Left ventricle myocardium inferior (tissue), 1 donor: ENCODE measurements at regions not wholly inside any gene's neighbourhood (a gene's known extent, or its start where the extent isn't known, plus 50 kb on each side); places are given as distances from the start of the nearest gene placed in this dataset.

ENCODE experiments used
- DNase-seq: peaks from one replicate; pipeline ENCODE4 v3.0.0-alpha.2; 2020
- H3K27ac ChIP-seq: fragments of 200-600 bp; replicated peaks from 2 replicates; pipeline ENCODE4 v1.8.0; 2021
- H3K27me3 ChIP-seq: fragments of 200-600 bp; 2 replicates; pipeline ENCODE4 v1.8.0; 2021; ENCODE audit warnings: low read depth
- H3K36me3 ChIP-seq: fragments of 200-600 bp; 2 replicates; pipeline ENCODE4 v1.8.0; 2021
- H3K4me1 ChIP-seq: fragments of 200-600 bp; 2 replicates; pipeline ENCODE4 v1.8.0; 2021
- H3K4me3 ChIP-seq: fragments of 200-600 bp; 2 replicates; pipeline ENCODE4 v1.8.0; 2021; ENCODE audit warnings: mild to moderate bottlenecking, moderate library complexity
- H3K9me3 ChIP-seq: fragments of 200-600 bp; replicated peaks from 2 replicates; pipeline ENCODE4 v1.8.0; 2021
- intact Hi-C: fragments of 100-400 bp; cut with micrococcal nuclease; formaldehyde crosslinking; loops from one replicate; pipeline ENCODE4 v1.11.0; 2022
- TF ChIP-seq, protein P1 (sequence below): fragments of 200-600 bp; IDR thresholded peaks from 2 replicates; pipeline ENCODE4 v1.8.0; 2021; ENCODE audit warnings: antibody characterized with exemption, mild to moderate bottlenecking, borderline replicate concordance
- donor health status: DM: no; HTN: yes; CAD: no; lungs with severe emphysema.

DNA sequence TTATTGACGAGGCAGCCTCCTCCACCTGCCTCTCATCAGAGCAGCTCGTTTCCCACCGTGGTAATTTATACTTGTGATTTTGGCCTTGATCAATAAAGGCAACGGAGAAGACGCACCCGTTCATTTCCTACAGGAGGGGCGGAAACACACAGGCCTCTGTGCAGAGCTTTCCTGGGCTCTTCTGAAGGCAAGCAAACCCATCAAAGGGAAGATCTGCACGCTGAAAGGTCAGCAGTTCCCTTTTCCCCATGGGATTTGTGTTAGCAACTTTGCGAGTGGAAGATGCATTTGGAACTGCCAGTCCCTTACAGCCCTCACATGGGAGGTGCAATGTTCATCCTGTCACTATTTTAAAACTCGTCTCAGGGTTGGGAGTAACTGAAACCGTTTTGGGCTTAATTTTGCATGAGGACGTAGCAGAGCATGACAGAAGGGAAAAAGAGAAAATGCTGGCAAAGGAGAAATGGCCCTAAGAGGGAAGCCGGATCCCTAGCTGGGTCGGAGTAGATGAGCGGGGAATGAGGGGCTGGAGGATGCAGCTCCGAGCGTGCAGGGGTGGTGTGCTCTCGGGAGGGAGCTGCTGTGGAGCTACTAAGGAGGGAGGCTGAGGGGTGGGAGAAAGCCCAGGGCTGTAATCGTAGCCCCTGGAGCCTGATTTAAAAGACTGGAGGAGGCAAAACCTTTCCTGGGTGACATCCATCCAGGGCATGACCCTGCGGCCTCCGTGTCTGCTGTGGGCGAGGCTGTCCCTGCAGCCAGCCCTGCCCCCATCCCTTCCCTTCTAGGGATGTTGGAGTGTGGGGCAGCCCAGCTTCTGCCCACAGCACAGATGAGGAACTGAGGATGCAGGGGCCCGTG lies 111.1 kb upstream of the FAM20C start:
- H3K9me3 ChIP-seq = no peaks in the 10 kb centered on the region
- H3K4me1 ChIP-seq = peaks cover 8% of the 10 kb centered on the region
- H3K4me3 ChIP-seq = no peak overlapping the region
- peaks cover 47% of the 10 kb centered on the region for H3K27me3 ChIP-seq
- intact Hi-C loops = no loop called here
- no peak overlapping the region for H3K27ac ChIP-seq
- no peaks in the 10 kb centered on the region for H3K36me3 ChIP-seq
- no peak for DNase-seq
- TF ChIP-seq, protein P1, sequence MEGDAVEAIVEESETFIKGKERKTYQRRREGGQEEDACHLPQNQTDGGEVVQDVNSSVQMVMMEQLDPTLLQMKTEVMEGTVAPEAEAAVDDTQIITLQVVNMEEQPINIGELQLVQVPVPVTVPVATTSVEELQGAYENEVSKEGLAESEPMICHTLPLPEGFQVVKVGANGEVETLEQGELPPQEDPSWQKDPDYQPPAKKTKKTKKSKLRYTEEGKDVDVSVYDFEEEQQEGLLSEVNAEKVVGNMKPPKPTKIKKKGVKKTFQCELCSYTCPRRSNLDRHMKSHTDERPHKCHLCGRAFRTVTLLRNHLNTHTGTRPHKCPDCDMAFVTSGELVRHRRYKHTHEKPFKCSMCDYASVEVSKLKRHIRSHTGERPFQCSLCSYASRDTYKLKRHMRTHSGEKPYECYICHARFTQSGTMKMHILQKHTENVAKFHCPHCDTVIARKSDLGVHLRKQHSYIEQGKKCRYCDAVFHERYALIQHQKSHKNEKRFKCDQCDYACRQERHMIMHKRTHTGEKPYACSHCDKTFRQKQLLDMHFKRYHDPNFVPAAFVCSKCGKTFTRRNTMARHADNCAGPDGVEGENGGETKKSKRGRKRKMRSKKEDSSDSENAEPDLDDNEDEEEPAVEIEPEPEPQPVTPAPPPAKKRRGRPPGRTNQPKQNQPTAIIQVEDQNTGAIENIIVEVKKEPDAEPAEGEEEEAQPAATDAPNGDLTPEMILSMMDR = no peak

DNA sequence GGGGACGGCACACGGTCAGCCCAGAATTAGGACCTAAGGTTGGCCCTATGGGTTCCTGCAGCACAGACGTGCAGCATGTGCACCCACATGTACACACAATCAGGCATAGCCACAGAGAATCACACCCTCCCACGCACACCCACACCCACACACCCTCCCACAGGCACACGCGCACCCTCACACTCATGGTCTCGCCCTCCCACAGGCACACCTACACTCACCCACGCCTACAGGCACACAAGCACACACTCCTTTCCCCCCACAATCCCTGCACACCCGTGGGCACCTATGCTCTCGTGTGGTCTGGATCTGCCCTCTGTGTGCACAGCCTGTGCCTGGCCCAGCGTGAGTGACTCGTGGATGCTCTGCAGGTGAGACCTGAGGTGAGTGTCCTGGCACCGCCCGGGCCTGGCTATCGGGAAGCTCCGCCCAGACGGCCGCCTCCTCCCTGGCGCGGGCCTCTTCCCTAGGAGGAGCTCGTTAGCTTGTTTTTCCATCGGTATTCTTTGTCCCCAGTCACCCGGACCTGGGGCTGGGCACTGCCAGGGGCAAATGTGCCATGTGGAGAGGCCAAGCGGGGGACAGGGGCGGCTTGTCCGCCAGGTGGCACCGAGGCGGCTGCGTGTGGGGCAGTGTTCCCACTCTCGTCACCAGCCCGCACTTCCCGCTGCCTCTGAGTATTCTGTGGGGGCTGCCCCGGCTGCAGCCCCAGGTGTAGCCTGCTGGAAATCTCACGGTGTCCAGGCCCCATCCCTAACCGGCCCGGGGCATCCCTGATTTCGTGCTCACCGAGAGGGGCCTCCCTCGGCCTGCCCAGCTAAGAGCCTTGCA lies 110.2 kb upstream of the FAM20C start:
- no peak for DNase-seq
- intact Hi-C loops = no loop called here
- H3K4me1 ChIP-seq = peaks cover 8% of the 10 kb centered on the region

DNA sequence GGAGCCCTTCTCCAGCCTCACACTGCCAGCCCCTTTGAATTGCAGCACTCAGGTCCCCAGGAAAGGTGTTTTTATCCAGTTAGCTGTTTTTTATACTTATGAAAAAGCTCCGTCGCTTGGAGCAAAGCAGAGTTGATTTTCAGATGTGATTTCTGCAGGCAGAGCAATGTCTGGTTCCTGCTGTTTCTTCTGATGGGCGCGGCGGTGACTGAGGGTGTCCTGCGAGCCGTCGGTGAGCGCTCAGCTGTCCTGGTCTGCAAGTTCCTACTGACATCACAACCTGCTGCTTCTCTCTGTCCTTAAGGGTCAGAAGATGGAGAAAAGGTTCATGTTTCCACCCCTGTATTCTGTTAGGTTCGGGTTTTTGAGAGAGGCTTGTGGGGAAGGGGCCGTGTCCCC lies 109.6 kb upstream of the FAM20C start:
- intact Hi-C loops = no loop called here
- no peak for DNase-seq
- Histone ChIP-seq H3K4me1 (peaks cover 8% of the 10 kb centered on the region), H3K4me3 (no peak overlapping the region), H3K27me3 (peaks cover 47% of the 10 kb centered on the region), H3K9me3 (no peaks in the 10 kb centered on the region), H3K36me3 (no peaks in the 10 kb centered on the region), H3K27ac (no peak overlapping the region)
- TF ChIP-seq, protein P1 = no peak

More for the DNA sequence above, 110.2 kb upstream of the FAM20C start:
- H3K27me3 ChIP-seq = peaks cover 47% of the 10 kb centered on the region
- TF ChIP-seq, protein P1 = no peak
- H3K4me3 ChIP-seq = no peak overlapping the region
- no peak overlapping the region for H3K27ac ChIP-seq
- H3K36me3 ChIP-seq = no peaks in the 10 kb centered on the region
- no peaks in the 10 kb centered on the region for H3K9me3 ChIP-seq

DNA sequence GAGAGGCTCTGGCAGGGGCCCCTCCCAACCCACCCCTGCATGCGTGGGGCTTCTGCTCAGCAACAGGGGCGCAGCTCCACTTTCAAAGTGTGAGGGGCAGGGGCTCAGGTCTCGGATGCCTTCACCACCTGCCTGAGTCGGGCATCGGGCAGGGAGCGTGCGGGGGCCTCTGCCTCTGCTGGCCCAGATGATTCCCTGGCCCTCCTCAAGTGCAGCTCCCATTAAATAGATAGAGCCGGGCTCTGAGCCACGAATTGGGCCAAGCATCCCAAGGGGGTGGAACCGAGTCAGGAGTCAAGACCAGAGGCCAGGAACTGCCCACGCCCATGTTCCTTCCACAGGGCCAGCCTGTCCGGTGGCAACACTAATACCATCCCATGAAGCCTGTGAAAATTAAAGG lies 108.9 kb upstream of the FAM20C start:
- H3K27me3 ChIP-seq = peaks cover 47% of the 10 kb centered on the region
- H3K36me3 ChIP-seq = no peaks in the 10 kb centered on the region
- TF ChIP-seq, protein P1 = no peak
- H3K4me3 ChIP-seq = no peak overlapping the region
- H3K27ac ChIP-seq = no peak overlapping the region
- intact Hi-C loops = no loop called here
- H3K4me1 ChIP-seq = peaks cover 9% of the 10 kb centered on the region
- no peaks in the 10 kb centered on the region for H3K9me3 ChIP-seq
- DNase-seq = no peak

DNA sequence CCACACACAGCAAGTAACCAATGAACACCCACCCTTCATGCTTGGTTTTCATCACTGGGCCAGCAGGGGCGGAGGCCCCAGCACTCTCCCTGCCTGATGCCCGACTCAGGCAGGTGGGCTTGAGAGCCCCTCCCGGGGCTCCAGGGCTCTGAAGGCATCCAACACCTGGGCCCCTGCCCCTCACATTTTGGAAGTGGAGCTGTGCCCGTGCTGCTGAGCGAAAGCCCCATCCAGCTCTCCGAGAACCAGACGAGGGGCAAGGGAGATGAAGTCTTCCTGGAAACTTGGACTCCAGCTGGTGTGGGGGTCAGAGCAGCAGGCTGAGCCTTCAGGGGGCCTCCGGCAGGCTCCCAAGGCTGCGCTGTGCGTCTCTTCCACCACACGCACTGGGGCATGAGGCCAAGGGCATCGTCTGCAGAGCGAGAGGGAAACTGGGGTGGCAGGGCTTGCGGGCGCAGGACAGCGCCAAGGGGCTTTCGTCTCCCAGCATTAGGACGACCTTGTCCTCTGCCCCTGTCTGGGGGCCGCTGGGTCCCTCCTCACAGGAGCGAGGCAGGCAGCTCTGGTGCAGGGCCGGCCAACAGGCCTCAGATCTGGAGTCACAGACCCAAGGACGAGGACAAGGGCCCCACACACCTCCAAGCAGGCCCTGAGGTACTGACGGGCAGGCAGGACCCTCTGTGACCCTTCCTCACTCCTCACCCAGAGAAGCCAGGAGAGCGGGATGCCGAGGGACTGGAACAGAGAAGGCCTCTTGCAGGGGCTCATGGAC lies 108.3 kb upstream of the FAM20C start:
- no peak for DNase-seq
- intact Hi-C loops = no loop called here
- peaks cover 15% of the 10 kb centered on the region for H3K4me1 ChIP-seq
- no peak overlapping the region for H3K4me3 ChIP-seq
- H3K27ac ChIP-seq = no peak overlapping the region
- H3K27me3 ChIP-seq = peaks cover 47% of the 10 kb centered on the region
- no peaks in the 10 kb centered on the region for H3K36me3 ChIP-seq
- no peaks in the 10 kb centered on the region for H3K9me3 ChIP-seq
- TF ChIP-seq, protein P1 = no peak
